HCT116 (cell line): ENCODE measurements at regions not wholly inside any gene's neighbourhood (a gene's known extent, or its start where the extent isn't known, plus 50 kb on each side); places are given as distances from the start of the nearest gene placed in this dataset.

Source experiments
- ATAC-seq: fragments of 200-7000 bp; cut with Tn5 transposase; 2 replicates; pipeline ENCODE4 v1.9.1; 2020; ENCODE audit warnings: mild to moderate bottlenecking, moderate library complexity
- BruUV-seq: library from RNA; stranded (reverse); fragments of 400-500 nt; replicated peaks from 2 replicates; lab custom pipeline; 2021; lab: Mats Ljungman, UMichigan
- CTCF ChIA-PET: fragments of 300-600 bp; sonication (Branson Sonifier 250); formaldehyde crosslinking; loops from one replicate; lab custom pipeline; 2021; ENCODE audit warnings: antibody characterized with exemption; lab: Charles Lee
- POLR2A ChIA-PET: fragments of 300-600, 350-600 bp; sonication (Branson Sonifier 250); formaldehyde crosslinking; loops from one replicate; lab custom pipeline; 2021; ENCODE audit warnings: antibody characterized with exemption; lab: Charles Lee
- RAD21 ChIA-PET, 2 experiments: fragments of 300-600 bp; sonication (Branson Sonifier 250); formaldehyde crosslinking; loops; one replicate each; lab custom pipeline; 2023; ENCODE audit warnings: low total read pairs in 2 of 2; ENCODE audit not compliant: uncharacterized antibody in 2 of 2, unreplicated experiment in 2 of 2, low non-redundant PET in 1 of 2; lab: Charles Lee
- DNase-seq: peaks from one replicate; pipeline ENCODE4 v3.0.0-alpha.2; 2010; ENCODE audit warnings: low read depth, low spot score
- H2AFZ ChIP-seq: fragments of 200-600 bp; shearing (Covaris generic), sonication (generic); 2 replicates; pipeline ENCODE4 v1.6.1; 2017; ENCODE audit warnings: low read depth, mixed run types, mixed read lengths, antibody characterized with exemption, low read length; ENCODE audit not compliant: poor library complexity, severe bottlenecking
- H3K27ac ChIP-seq: 2 replicates; pipeline ENCODE4 v1.5.1; 2012; ENCODE audit warnings: low read depth, low read length
- H3K27me3 ChIP-seq: fragments of 200-600 bp; sonication (generic); 2 replicates; pipeline ENCODE4 v1.6.1; 2016; ENCODE audit warnings: mixed run types, low read length, mixed read lengths; ENCODE audit not compliant: insufficient read depth
- H3K36me3 ChIP-seq, 2 experiments: fragments of 200-500 bp in 1 of 2; fragments of 200-600 bp in 1 of 2; sonication (Bioruptor generic) in 1 of 2; sonication (generic) in 1 of 2; 2 replicates each; pipeline versions ENCODE4 v1.5.1 to v1.6.1; 2014 to 2016; ENCODE audit warnings: low read length in 2 of 2, inconsistent platforms in 1 of 2, mixed read lengths in 1 of 2, mixed run types in 1 of 2; ENCODE audit not compliant: insufficient read depth in 2 of 2, control insufficient read depth in 1 of 2
- H3K4me1 ChIP-seq, 2 experiments: fragments of 200-600 bp in 1 of 2; sonication (generic) in 1 of 2; 2 replicates each; pipeline versions ENCODE4 v1.5.1 to v1.6.1; 2012 to 2017; ENCODE audit warnings: low read length in 2 of 2, inconsistent platforms in 1 of 2, mild to moderate bottlenecking in 1 of 2, mixed read lengths in 1 of 2, mixed run types in 1 of 2, moderate library complexity in 1 of 2; ENCODE audit not compliant: insufficient read depth in 2 of 2, control insufficient read depth in 1 of 2
- H3K4me2 ChIP-seq: fragments of 200-600 bp; sonication (generic); 2 replicates; pipeline ENCODE4 v1.6.1; 2017; ENCODE audit warnings: mixed run types, low read length, mixed read lengths
- H3K4me3 ChIP-seq, 2 experiments: fragments of 200-600 bp in 1 of 2; sonication (generic) in 1 of 2; replicated peaks in 1 of 2; 2 replicates each; pipeline ENCODE4 v1.5.1; 2011 to 2016; ENCODE audit warnings: low read length in 2 of 2, control low read depth in 1 of 2, low read depth in 1 of 2, mild to moderate bottlenecking in 1 of 2, mixed read lengths in 1 of 2, mixed run types in 1 of 2
- H3K79me2 ChIP-seq: fragments of 200-600 bp; sonication (generic); 2 replicates; pipeline ENCODE4 v1.6.1; 2017; ENCODE audit warnings: mild to moderate bottlenecking, mixed run types, low read length, moderate library complexity, mixed read lengths; ENCODE audit not compliant: insufficient read depth
- H3K9ac ChIP-seq: fragments of 200-600 bp; sonication (generic); 2 replicates; pipeline ENCODE4 v1.6.1; 2016; ENCODE audit warnings: low read length, mixed read lengths
- H3K9me2 ChIP-seq: fragments of 200-600 bp; sonication (generic), shearing (Covaris generic); 2 replicates; pipeline ENCODE4 v1.6.1; 2017; ENCODE audit warnings: mixed run types, mild to moderate bottlenecking, moderate library complexity; ENCODE audit not compliant: insufficient read depth
- H3K9me3 ChIP-seq, 2 experiments: fragments of 200-500 bp in 1 of 2; fragments of 200-600 bp in 1 of 2; sonication (Bioruptor generic) in 1 of 2; sonication (generic) in 1 of 2; 2 replicates each; pipeline ENCODE4 v1.6.1; 2014 to 2017; ENCODE audit warnings: low read length in 2 of 2, mixed read lengths in 2 of 2, inconsistent platforms in 1 of 2, low read depth in 1 of 2, mild to moderate bottlenecking in 1 of 2, mixed run types in 1 of 2, moderate library complexity in 1 of 2; ENCODE audit not compliant: control insufficient read depth in 1 of 2, insufficient read depth in 1 of 2
- H4K20me1 ChIP-seq: fragments of 200-600 bp; sonication (generic), shearing (Covaris generic); 2 replicates; pipeline ENCODE4 v1.6.1; 2017; ENCODE audit warnings: mixed run types, mild to moderate bottlenecking, moderate library complexity; ENCODE audit not compliant: insufficient read depth
- CEBPB ChIP-seq: IDR thresholded peaks from 2 replicates; pipeline ENCODE4 v1.6.1; 2012; ENCODE audit warnings: low read depth
- ELF1 ChIP-seq: IDR thresholded peaks from 2 replicates; pipeline ENCODE4 v1.6.1; 2012; ENCODE audit warnings: low read depth, borderline replicate concordance
- EZH2 ChIP-seq: fragments of 200-600 bp; sonication (generic); IDR thresholded peaks from 2 replicates; pipeline ENCODE4 v1.6.1; 2017; ENCODE audit warnings: antibody characterized with exemption, mixed run types
- JUND ChIP-seq: IDR thresholded peaks from 2 replicates; pipeline ENCODE4 v1.6.1; 2012
- RAD21 ChIP-seq: IDR thresholded peaks from 2 replicates; pipeline ENCODE4 v1.6.1; 2012; ENCODE audit warnings: low read depth, mild to moderate bottlenecking
- SRF ChIP-seq: IDR thresholded peaks from 2 replicates; pipeline ENCODE4 v1.6.1; 2012; ENCODE audit warnings: low read depth
- intact Hi-C: fragments of 100-400 bp; cut with micrococcal nuclease; formaldehyde crosslinking; loops from 2 replicates; pipeline ENCODE4 v1.10.0; 2022

GRCh38 chr18:24534737-24535136 lies 74.3 kb downstream of the HRH4 start:
- RAD21 ChIA-PET, result no interaction called here
- H3K79me2 ChIP-seq, result no peaks in the 10 kb centered on the region
- CTCF ChIA-PET, result interaction anchor here (1.3 kb wide), 1 partner anchor 9 kb away, joined by 3 read pairs; no protein-coding TSS in a partner anchor
- ATAC-seq (no peak), DNase-seq (no peak)
- H3K27me3 ChIP-seq, result peaks cover 29% of the 10 kb centered on the region
- no TSS peak for BruUV-seq
- H4K20me1 ChIP-seq, result no peaks in the 10 kb centered on the region
- intact Hi-C loops, result no loop called here
- POLR2A ChIA-PET, result no interaction called here
- no peak overlapping the region for H3K4me3 ChIP-seq
- H3K9me3 ChIP-seq, result no peaks in the 10 kb centered on the region
- H2AFZ ChIP-seq, result no peak overlapping the region
- TF ChIP-seq EZH2 (no peak), CEBPB (no peak), JUND (no peak)
- no peak overlapping the region for H3K9ac ChIP-seq
- H3K9me2 ChIP-seq, result no peaks in the 10 kb centered on the region
- no peaks in the 10 kb centered on the region for H3K36me3 ChIP-seq
- H3K4me1 ChIP-seq, result peaks cover 11% of the 10 kb centered on the region in 2 experiments
- no peak overlapping the region for H3K4me2 ChIP-seq
- H3K27ac ChIP-seq, result no peak overlapping the region

GRCh38 chr18:24535527-24536295 lies 75.3 kb downstream of the HRH4 start:
- no peak for ATAC-seq
- H3K36me3 ChIP-seq, result no peaks in the 10 kb centered on the region
- no peak for DNase-seq
- CTCF ChIA-PET, result interaction anchor here (1.3 kb wide), 1 partner anchor 8 kb away, joined by 3 read pairs; no protein-coding TSS in a partner anchor
- H3K4me3 ChIP-seq, result no peak overlapping the region
- no peaks in the 10 kb centered on the region for H4K20me1 ChIP-seq
- H3K27ac ChIP-seq, result no peak overlapping the region
- no peaks in the 10 kb centered on the region for H3K9me2 ChIP-seq
- intact Hi-C loops, result no loop called here
- POLR2A ChIA-PET, result no interaction called here
- no peak overlapping the region for H3K9ac ChIP-seq
- RAD21 ChIA-PET, result no interaction called here
- H3K79me2 ChIP-seq, result no peaks in the 10 kb centered on the region
- peaks cover 5% of the 10 kb centered on the region in 2 experiments for H3K4me1 ChIP-seq
- H2AFZ ChIP-seq, result no peak overlapping the region
- no TSS peak for BruUV-seq
- no peak overlapping the region for H3K4me2 ChIP-seq
- H3K27me3 ChIP-seq, result peaks cover 29% of the 10 kb centered on the region
- TF ChIP-seq RAD21, result no peak
- no peak for TF ChIP-seq ELF1
- no peak for TF ChIP-seq SRF
- no peaks in the 10 kb centered on the region for H3K9me3 ChIP-seq
